Nephron progenitor cell (in vitro differentiated cells): ENCODE measurements at regions not wholly inside any gene's neighbourhood (a gene's known extent, or its start where the extent isn't known, plus 50 kb on each side); places are given as distances from the start of the nearest gene placed in this dataset.

Source experiments
- DNase-seq: peaks from one replicate; pipeline ENCODE4 v3.0.0; 2021
- H3K27ac Mint-ChIP-seq: 2 replicates; pipeline ENCODE4 v1.8.0; 2021; ENCODE audit warnings: mild to moderate bottlenecking, moderate library complexity, mixed read lengths
- H3K27me3 Mint-ChIP-seq: 2 replicates; pipeline ENCODE4 v1.8.0; 2021; ENCODE audit warnings: mild to moderate bottlenecking, low read depth, mixed read lengths; ENCODE audit not compliant: poor library complexity
- H3K36me3 Mint-ChIP-seq: 2 replicates; pipeline ENCODE4 v1.8.0; 2021; ENCODE audit warnings: low read depth, mixed read lengths
- H3K4me1 Mint-ChIP-seq: 2 replicates; pipeline ENCODE4 v1.8.0; 2021; ENCODE audit warnings: mixed read lengths
- H3K4me3 Mint-ChIP-seq: 2 replicates; pipeline ENCODE4 v1.8.0; 2021; ENCODE audit warnings: mild to moderate bottlenecking, moderate library complexity, mixed read lengths
- H3K9me3 Mint-ChIP-seq: 2 replicates; pipeline ENCODE4 v1.8.0; 2021; ENCODE audit warnings: mild to moderate bottlenecking, moderate library complexity, mixed read lengths
- TF ChIP-seq, protein P1 (sequence below): fragments of 200-600 bp; sonication (generic); IDR thresholded peaks from 2 replicates; pipeline ENCODE4 v1.5.0; 2021; ENCODE audit warnings: antibody characterized with exemption

DNA sequence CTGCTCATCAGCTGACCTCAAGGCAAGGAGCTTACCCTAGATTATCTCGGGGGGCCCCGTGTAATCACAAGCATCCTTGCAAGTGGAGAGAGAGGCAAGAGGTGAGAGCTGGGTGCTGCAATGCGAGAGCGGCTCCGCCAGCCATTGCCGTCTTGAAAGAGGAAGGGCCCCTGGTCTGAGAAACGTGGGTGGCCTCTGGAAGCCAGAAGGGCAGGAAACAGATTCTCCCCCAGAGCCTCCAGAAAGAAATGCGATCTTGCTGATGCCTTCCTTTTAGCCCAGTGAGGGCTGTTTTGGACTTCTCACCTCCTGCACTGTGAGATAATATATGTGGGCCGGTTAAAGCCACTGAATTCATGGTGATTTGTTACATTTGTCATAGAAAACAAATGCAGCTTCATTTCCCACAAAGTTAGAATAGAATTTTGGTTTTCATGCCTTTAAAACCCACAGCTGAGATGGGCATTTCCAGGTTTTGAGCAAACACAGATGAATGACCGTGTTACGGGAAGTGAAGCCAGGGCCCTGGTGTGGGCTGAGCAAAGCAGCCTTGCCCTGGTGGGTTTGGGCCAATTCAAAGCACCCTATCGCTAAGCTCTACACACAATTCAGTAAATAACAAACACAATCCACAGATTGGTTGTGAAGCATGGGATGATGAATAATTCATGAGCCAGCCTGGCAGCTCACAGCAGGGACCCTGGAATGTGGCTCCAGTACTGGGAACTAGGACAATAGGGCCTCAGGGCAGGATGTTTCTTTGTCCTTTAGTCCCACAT is 319.9 kb upstream of the HS6ST1 start:
- peak; percentile 40 for DNase-seq

DNA sequence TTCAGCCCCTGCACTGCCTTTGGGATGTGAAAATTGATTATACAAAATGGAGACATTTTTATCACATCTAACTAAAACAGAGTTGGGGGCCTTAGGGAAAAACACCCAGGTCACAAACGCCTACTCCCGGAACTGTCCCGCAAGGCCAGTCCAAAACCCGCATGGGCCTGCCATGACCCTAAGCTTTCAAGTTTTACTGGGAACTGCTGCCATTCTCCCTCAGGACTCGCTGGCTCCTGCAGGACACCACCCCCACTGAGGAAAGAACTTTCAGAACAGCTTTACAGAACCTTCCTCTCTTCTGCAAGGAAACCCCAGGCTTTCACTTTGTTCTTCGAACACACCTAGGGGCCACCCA is 320.4 kb upstream of the HS6ST1 start:
- Mint-ChIP-seq H3K27ac (peak overlapping the region; percentile 78), H3K4me1 (peaks cover 39% of the 10 kb centered on the region), H3K4me3 (no peak overlapping the region)

More for the DNA sequence above, 319.9 kb upstream of the HS6ST1 start:
- Mint-ChIP-seq H3K27ac (peak overlapping the region; percentile 28), H3K4me3 (no peak overlapping the region), H3K36me3 (no peaks in the 10 kb centered on the region), H3K4me1 (peaks cover 39% of the 10 kb centered on the region), H3K27me3 (peaks cover 32% of the 10 kb centered on the region), H3K9me3 (no peaks in the 10 kb centered on the region)
- TF ChIP-seq, protein P1, sequence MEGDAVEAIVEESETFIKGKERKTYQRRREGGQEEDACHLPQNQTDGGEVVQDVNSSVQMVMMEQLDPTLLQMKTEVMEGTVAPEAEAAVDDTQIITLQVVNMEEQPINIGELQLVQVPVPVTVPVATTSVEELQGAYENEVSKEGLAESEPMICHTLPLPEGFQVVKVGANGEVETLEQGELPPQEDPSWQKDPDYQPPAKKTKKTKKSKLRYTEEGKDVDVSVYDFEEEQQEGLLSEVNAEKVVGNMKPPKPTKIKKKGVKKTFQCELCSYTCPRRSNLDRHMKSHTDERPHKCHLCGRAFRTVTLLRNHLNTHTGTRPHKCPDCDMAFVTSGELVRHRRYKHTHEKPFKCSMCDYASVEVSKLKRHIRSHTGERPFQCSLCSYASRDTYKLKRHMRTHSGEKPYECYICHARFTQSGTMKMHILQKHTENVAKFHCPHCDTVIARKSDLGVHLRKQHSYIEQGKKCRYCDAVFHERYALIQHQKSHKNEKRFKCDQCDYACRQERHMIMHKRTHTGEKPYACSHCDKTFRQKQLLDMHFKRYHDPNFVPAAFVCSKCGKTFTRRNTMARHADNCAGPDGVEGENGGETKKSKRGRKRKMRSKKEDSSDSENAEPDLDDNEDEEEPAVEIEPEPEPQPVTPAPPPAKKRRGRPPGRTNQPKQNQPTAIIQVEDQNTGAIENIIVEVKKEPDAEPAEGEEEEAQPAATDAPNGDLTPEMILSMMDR, result no peak

DNA sequence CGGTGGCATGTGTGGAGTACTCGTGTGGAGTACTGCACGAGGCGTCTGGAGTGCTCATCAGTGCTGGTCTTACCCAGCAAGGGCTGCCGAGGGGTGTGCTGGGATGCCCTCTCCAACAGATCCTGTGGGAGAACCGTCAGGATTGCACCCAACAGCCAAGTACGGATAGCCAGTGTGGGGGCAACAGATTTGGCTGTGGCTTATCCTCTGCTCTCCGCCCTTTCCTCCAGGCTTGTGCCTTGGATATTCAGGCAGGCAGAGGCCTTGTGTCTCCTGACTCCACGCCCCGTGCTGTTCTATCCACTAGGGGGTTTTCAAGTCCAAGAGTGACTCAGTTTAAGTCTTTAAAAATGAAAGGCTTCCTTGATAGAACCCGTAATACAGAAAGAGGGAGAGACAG is 321.0 kb upstream of the HS6ST1 start:
- H3K27me3 Mint-ChIP-seq, result peaks cover 33% of the 10 kb centered on the region
- H3K27ac Mint-ChIP-seq, result peak overlapping the region; percentile 78

More for the DNA sequence above, 320.4 kb upstream of the HS6ST1 start:
- no peaks in the 10 kb centered on the region for H3K9me3 Mint-ChIP-seq
- DNase-seq, result no peak
- TF ChIP-seq, protein P1, result no peak
- peaks cover 32% of the 10 kb centered on the region for H3K27me3 Mint-ChIP-seq
- no peaks in the 10 kb centered on the region for H3K36me3 Mint-ChIP-seq

DNA sequence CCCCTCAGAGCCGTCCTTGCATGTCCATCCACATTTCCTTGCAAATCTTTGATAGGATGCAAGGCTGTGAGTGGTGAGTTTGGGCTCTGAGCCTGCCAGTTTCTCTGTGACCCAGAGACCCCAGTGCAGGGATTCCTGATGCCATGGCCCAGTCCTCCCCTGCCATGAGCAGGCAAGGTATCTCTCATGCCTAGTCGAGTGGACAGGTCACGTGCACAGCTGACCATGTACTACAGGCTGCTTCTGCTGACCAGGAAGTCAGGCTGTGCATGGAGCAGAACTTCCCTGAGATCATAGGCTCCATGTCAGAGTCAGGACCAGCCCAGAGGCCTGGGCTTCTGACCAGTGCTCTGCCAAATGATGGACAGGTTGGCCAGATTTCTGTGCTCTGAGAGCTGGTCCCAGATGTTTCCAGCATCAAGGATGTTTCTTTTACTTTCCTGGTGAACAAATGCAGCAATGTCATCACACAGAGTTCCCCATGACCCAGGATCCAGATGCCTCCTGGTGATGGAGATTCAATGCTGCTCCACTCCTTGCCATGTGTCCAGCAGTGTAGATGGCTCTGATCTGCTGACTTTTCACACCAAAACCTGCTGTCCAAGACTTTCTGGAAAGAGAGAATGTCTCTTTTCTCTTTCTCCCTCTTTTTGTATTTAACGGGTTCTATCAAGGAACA is 321.6 kb upstream of the HS6ST1 start:
- DNase-seq, result no peak
- Mint-ChIP-seq H3K4me1 (peaks cover 51% of the 10 kb centered on the region), H3K36me3 (no peaks in the 10 kb centered on the region), H3K27me3 (peaks cover 38% of the 10 kb centered on the region), H3K9me3 (no peaks in the 10 kb centered on the region), H3K27ac (no peak overlapping the region), H3K4me3 (no peak overlapping the region)
- TF ChIP-seq, protein P1, result no peak

More for the DNA sequence above, 321.0 kb upstream of the HS6ST1 start:
- peaks cover 44% of the 10 kb centered on the region for H3K4me1 Mint-ChIP-seq
- no peak for DNase-seq
- H3K36me3 Mint-ChIP-seq, result no peaks in the 10 kb centered on the region
- TF ChIP-seq, protein P1, result no peak
- H3K4me3 Mint-ChIP-seq, result no peak overlapping the region
- no peaks in the 10 kb centered on the region for H3K9me3 Mint-ChIP-seq

DNA sequence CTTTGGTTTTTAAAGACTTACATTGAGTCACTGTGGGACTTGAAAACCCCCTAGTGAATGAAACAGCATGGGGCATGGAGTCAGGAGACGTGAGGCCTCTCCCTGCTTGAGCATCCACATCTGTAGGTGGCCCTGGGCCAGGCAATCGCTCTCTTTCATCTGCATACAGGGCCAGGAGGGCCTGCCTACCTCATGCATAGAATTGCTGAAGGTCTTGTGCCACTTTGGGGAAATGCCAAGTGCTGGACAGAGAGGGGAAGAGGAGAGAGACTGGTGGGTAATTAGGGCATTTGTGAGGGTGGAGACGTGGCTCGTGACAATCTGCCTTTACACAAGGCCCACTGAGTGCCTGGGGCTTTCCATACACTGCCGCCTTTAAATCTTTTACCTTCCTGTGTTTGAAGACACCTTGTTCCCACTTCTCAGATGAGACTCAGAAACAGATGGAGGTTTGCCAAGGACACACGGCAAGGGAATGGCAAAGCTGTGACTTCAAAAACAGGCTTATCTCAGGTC is 322.2 kb upstream of the HS6ST1 start:
- Mint-ChIP-seq H3K36me3 (no peaks in the 10 kb centered on the region), H3K27ac (no peak overlapping the region), H3K9me3 (no peaks in the 10 kb centered on the region), H3K27me3 (peaks cover 38% of the 10 kb centered on the region), H3K4me1 (peaks cover 54% of the 10 kb centered on the region), H3K4me3 (no peak overlapping the region)
- TF ChIP-seq, protein P1, result no peak
- no peak for DNase-seq
